ENCODE measurements at regions not wholly inside any gene's neighbourhood (a gene's known extent, or its start where the extent isn't known, plus 50 kb on each side); places are given as distances from the start of the nearest gene placed in this dataset.
"Not testable (repeated sequence)": the region's sequence is repeated elsewhere in the genome, so short reads cannot be mapped to it uniquely, and the experiment has no call there.

- no peak for DNase-seq (ENCODE audit: low read depth in 2 of 2)
These were observed 95.6 kb downstream of the NPIPB11 start for GRCh38 chr16:29310852-29311314.

- DNase-seq (ENCODE audit: low read depth in 2 of 2): not testable (repeated sequence)
These were observed 96.3 kb downstream of the NPIPB11 start for GRCh38 chr16:29310243-29310642.

GRCh38 chr16:29309601-29310000 is 96.9 kb downstream of the NPIPB11 start:
- DNase-seq (ENCODE audit: low read depth in 2 of 2): not testable (repeated sequence)

GRCh38 chr16:29308644-29309546 is 97.6 kb downstream of the NPIPB11 start:
- DNase-seq (ENCODE audit: low read depth in 2 of 2): no peak

- no peak for DNase-seq (ENCODE audit: low read depth in 2 of 2)
These were observed 98.7 kb downstream of the NPIPB11 start for GRCh38 chr16:29307598-29308507.

- DNase-seq (ENCODE audit: low read depth in 2 of 2): no peak
These were observed 99.4 kb downstream of the NPIPB11 start for GRCh38 chr16:29306943-29307597.

GRCh38 chr16:29306201-29306600 is 100.3 kb downstream of the NPIPB11 start:
- no peak for DNase-seq (ENCODE audit: low read depth in 2 of 2)

- DNase-seq (ENCODE audit: low read depth in 2 of 2): not testable (repeated sequence)
These were observed 101.5 kb downstream of the NPIPB11 start for GRCh38 chr16:29305018-29305417.

- no peak for DNase-seq (ENCODE audit: low read depth in 2 of 2)
These were observed 102.3 kb downstream of the NPIPB11 start for GRCh38 chr16:29304251-29304650.

GRCh38 chr16:29303520-29303919 is 103.0 kb downstream of the NPIPB11 start:
- no peak for DNase-seq (ENCODE audit: low read depth in 2 of 2)

- no peak for DNase-seq (ENCODE audit: low read depth in 2 of 2)
These were observed 103.5 kb downstream of the NPIPB11 start for GRCh38 chr16:29302976-29303375.

- DNase-seq (ENCODE audit: low read depth in 2 of 2): not testable (repeated sequence)
These were observed 104.1 kb downstream of the NPIPB11 start for GRCh38 chr16:29302433-29302832.

GRCh38 chr16:29301662-29302285 is 104.7 kb downstream of the NPIPB11 start:
- not testable (repeated sequence) for DNase-seq (ENCODE audit: low read depth in 2 of 2)

GRCh38 chr16:29300541-29301535 is 105.7 kb downstream of the NPIPB11 start:
- not testable (repeated sequence) for DNase-seq (ENCODE audit: low read depth in 2 of 2)

GRCh38 chr16:29300030-29300491 is 106.5 kb downstream of the NPIPB11 start:
- not testable (repeated sequence) for DNase-seq (ENCODE audit: low read depth in 2 of 2)

GRCh38 chr16:29298997-29299396 is 107.5 kb downstream of the NPIPB11 start:
- not testable (repeated sequence) for DNase-seq (ENCODE audit: low read depth in 2 of 2)

- not testable (repeated sequence) for DNase-seq (ENCODE audit: low read depth in 2 of 2)
These were observed 108.2 kb downstream of the NPIPB11 start for GRCh38 chr16:29298307-29298706.

GRCh38 chr16:29297809-29298177 is 108.7 kb downstream of the NPIPB11 start:
- DNase-seq (ENCODE audit: low read depth in 2 of 2): not testable (repeated sequence)

- DNase-seq (ENCODE audit: low read depth in 2 of 2): not testable (repeated sequence)
These were observed 109.2 kb downstream of the NPIPB11 start for GRCh38 chr16:29297144-29297808.
